ENCODE measurements at regions not wholly inside any gene's neighbourhood (a gene's known extent, or its start where the extent isn't known, plus 50 kb on each side); places are given as distances from the start of the nearest gene placed in this dataset.

DNA sequence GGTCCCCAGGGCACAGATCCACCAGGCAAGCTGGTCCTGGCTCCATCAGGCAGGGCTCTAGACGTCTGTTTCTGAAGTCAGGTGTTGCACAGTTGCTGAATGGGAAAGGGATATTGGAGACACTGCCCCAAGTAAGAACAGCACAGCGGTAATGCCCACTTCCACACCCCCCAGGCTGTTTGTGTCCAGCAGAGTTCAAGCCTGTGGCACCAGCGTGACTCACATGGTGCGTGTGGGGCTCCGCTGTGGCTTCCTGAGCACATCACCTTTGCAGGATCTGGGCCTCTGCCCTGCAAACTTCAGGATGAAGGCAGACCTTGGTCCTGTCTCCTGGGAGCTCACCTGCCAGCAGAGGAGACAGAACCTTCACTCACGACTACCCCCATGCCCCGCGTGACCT, 203.3 kb downstream of the TFCP2L1 start:
- DNase-seq, result no peak
- TF ChIP-seq, protein P1, sequence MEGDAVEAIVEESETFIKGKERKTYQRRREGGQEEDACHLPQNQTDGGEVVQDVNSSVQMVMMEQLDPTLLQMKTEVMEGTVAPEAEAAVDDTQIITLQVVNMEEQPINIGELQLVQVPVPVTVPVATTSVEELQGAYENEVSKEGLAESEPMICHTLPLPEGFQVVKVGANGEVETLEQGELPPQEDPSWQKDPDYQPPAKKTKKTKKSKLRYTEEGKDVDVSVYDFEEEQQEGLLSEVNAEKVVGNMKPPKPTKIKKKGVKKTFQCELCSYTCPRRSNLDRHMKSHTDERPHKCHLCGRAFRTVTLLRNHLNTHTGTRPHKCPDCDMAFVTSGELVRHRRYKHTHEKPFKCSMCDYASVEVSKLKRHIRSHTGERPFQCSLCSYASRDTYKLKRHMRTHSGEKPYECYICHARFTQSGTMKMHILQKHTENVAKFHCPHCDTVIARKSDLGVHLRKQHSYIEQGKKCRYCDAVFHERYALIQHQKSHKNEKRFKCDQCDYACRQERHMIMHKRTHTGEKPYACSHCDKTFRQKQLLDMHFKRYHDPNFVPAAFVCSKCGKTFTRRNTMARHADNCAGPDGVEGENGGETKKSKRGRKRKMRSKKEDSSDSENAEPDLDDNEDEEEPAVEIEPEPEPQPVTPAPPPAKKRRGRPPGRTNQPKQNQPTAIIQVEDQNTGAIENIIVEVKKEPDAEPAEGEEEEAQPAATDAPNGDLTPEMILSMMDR (IDR thresholded peaks at IDR 0.05; ENCODE audit: low read depth, low read length), result no peak

GRCh38 chr2:121082191-121082590, 202.8 kb downstream of the TFCP2L1 start:
- H3K27me3 ChIP-seq (ENCODE audit: insufficient read depth, low read depth, severe bottlenecking), result no peaks in the 10 kb centered on the region
- no peak for DNase-seq
- TF ChIP-seq, protein P1 (IDR thresholded peaks at IDR 0.05; ENCODE audit: low read depth, low read length), result no peak
- H3K9me3 ChIP-seq (ENCODE audit: severe bottlenecking), result no peaks in the 10 kb centered on the region
- H3K27ac ChIP-seq, result no peak overlapping the region
- no peaks in the 10 kb centered on the region for H3K36me3 ChIP-seq
- H3K4me3 ChIP-seq (ENCODE audit: low read depth, low read length), result no peak overlapping the region

More for the DNA sequence above, 203.3 kb downstream of the TFCP2L1 start:
- Histone ChIP-seq H3K27ac (no peak overlapping the region), H3K36me3 (no peaks in the 10 kb centered on the region), H3K9me3 (ENCODE audit: severe bottlenecking) (no peaks in the 10 kb centered on the region), H3K27me3 (ENCODE audit: insufficient read depth, low read depth, severe bottlenecking) (no peaks in the 10 kb centered on the region), H3K4me3 (ENCODE audit: low read depth, low read length) (no peak overlapping the region)

GRCh38 chr2:121084130-121084680, 200.8 kb downstream of the TFCP2L1 start:
- H3K36me3 ChIP-seq, result no peaks in the 10 kb centered on the region
- H3K27ac ChIP-seq, result no peak overlapping the region
- no peaks in the 10 kb centered on the region for H3K27me3 ChIP-seq (ENCODE audit: insufficient read depth, low read depth, severe bottlenecking)
- TF ChIP-seq, protein P1 (IDR thresholded peaks at IDR 0.05; ENCODE audit: low read depth, low read length), result no peak
- DNase-seq, result no peak
- no peaks in the 10 kb centered on the region for H3K9me3 ChIP-seq (ENCODE audit: severe bottlenecking)
- H3K4me3 ChIP-seq (ENCODE audit: low read depth, low read length), result no peak overlapping the region

DNA sequence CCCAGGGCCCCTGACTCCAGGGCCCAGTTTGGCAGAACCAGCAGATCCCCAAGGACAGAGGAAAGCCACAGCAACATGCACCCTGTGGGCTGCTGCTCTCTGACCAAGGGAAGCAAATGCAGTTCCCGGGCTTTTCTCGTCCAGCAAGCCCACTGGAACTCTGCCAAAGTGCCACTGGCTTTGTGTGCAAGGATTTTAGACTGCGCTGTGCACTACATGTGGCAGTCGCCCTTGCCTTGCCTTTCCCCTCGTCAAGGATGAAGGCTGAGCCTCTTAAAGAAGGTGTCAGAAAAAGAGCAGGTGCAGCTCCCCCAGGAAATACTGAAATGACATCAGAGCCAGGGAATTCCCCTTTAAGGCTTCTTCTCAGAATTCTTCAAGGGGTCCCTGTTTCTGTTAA, 199.2 kb downstream of the TFCP2L1 start:
- DNase-seq, result no peak
- H3K4me3 ChIP-seq (ENCODE audit: low read depth, low read length), result no peak overlapping the region

GRCh38 chr2:121086450-121086849, 198.6 kb downstream of the TFCP2L1 start:
- Histone ChIP-seq H3K4me3 (ENCODE audit: low read depth, low read length) (no peak overlapping the region), H3K9me3 (ENCODE audit: severe bottlenecking) (no peaks in the 10 kb centered on the region), H3K27me3 (ENCODE audit: insufficient read depth, low read depth, severe bottlenecking) (no peaks in the 10 kb centered on the region), H3K27ac (no peak overlapping the region), H3K36me3 (no peaks in the 10 kb centered on the region)
- TF ChIP-seq, protein P1 (IDR thresholded peaks at IDR 0.05; ENCODE audit: low read depth, low read length), result no peak
- no peak for DNase-seq

More for the DNA sequence above, 199.2 kb downstream of the TFCP2L1 start:
- H3K9me3 ChIP-seq (ENCODE audit: severe bottlenecking), result no peaks in the 10 kb centered on the region
- H3K36me3 ChIP-seq, result no peaks in the 10 kb centered on the region
- H3K27me3 ChIP-seq (ENCODE audit: insufficient read depth, low read depth, severe bottlenecking), result no peaks in the 10 kb centered on the region
- H3K27ac ChIP-seq, result no peak overlapping the region
- TF ChIP-seq, protein P1 (IDR thresholded peaks at IDR 0.05; ENCODE audit: low read depth, low read length), result no peak

GRCh38 chr2:121087117-121087516, 197.9 kb downstream of the TFCP2L1 start:
- peaks cover 1% of the 10 kb centered on the region for H3K9me3 ChIP-seq (ENCODE audit: severe bottlenecking)
- no peak overlapping the region for H3K4me3 ChIP-seq (ENCODE audit: low read depth, low read length)
- TF ChIP-seq, protein P1 (IDR thresholded peaks at IDR 0.05; ENCODE audit: low read depth, low read length), result no peak
- H3K36me3 ChIP-seq, result no peaks in the 10 kb centered on the region
- no peak overlapping the region for H3K27ac ChIP-seq
- H3K27me3 ChIP-seq (ENCODE audit: insufficient read depth, low read depth, severe bottlenecking), result no peaks in the 10 kb centered on the region
- no peak for DNase-seq
